ENCODE measurements at regions not wholly inside any gene's neighbourhood (a gene's known extent, or its start where the extent isn't known, plus 50 kb on each side); places are given as distances from the start of the nearest gene placed in this dataset.

DNA sequence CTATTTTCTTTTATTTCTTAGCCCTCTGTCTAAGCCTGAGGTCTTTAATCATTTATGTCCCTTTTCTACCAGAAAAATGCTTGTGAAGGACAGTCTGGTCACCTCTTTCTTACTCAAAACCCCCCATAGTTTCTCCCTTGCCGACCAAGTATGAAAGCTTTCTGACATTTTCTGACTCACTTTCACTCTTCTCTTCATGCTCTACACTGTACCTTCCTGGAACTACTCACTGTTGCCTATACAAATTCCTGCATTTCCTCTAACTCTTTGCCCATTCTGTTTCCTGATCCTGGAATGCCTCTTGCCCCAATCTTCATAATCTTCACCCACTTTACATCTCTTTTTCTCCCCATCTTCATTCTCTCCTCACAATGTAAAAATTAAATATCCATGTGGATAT lies 380.0 kb downstream of the HHIPL2 start:
- TF ChIP-seq, protein P1, sequence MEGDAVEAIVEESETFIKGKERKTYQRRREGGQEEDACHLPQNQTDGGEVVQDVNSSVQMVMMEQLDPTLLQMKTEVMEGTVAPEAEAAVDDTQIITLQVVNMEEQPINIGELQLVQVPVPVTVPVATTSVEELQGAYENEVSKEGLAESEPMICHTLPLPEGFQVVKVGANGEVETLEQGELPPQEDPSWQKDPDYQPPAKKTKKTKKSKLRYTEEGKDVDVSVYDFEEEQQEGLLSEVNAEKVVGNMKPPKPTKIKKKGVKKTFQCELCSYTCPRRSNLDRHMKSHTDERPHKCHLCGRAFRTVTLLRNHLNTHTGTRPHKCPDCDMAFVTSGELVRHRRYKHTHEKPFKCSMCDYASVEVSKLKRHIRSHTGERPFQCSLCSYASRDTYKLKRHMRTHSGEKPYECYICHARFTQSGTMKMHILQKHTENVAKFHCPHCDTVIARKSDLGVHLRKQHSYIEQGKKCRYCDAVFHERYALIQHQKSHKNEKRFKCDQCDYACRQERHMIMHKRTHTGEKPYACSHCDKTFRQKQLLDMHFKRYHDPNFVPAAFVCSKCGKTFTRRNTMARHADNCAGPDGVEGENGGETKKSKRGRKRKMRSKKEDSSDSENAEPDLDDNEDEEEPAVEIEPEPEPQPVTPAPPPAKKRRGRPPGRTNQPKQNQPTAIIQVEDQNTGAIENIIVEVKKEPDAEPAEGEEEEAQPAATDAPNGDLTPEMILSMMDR (IDR thresholded peaks at IDR 0.05) = no peak
- TF ChIP-seq POLR2A (IDR thresholded peaks at IDR 0.05) = no peak
